ENCODE measurements at regions not wholly inside any gene's neighbourhood (a gene's known extent, or its start where the extent isn't known, plus 50 kb on each side); places are given as distances from the start of the nearest gene placed in this dataset.

DNA sequence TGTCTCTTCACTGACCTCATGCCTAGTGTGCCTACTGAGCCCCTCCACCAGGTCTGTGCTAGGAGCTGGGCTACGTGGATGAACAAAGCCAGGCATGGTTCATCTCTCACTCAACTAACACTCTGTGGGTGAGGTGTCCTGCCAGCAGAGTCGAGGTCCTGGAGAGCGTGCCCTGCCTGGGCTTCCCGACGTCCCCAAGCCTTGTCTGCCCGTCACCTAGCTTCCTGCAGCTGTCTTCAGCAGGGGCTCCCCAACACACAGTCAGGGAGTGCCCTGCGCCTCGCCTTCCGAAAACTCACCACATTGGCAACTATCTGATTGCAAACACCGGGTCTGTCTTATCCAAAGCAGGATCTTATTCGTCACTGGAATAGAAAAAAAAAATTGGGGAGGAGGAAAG, 167.5 kb upstream of the ZC3H12A start:
- H3K36me3 ChIP-seq (ENCODE audit: control insufficient read depth in 4 of 4, insufficient read depth in 4 of 4, low read length in 4 of 4): no peaks in the 10 kb centered on the region
- peaks cover 0 to 15% (median 0%) of the 10 kb centered on the region in 3 donors for H3K27me3 ChIP-seq (ENCODE audit: control insufficient read depth in 3 of 3, insufficient read depth in 3 of 3, low read length in 2 of 3)
- peaks cover 0 to 3% (median 0%) of the 10 kb centered on the region in 4 donors for H3K9me3 ChIP-seq (ENCODE audit: control insufficient read depth in 4 of 4, insufficient read depth in 3 of 4, low read length in 3 of 4)
- DNase-seq (no peak), ATAC-seq (ENCODE audit: insufficient read depth, low FRiP score) (no peak)
- H3K27ac ChIP-seq (ENCODE audit: low read depth in 1 of 2, low read length in 1 of 2): no peak overlapping the region
- 83 to 88% methylated on average over 11 of the region's 11 CpGs for WGBS, 2 donors
- no peaks in the 10 kb centered on the region for H3K4me1 ChIP-seq (ENCODE audit: control insufficient read depth in 5 of 5, insufficient read depth in 5 of 5, low read length in 5 of 5)
- no peak overlapping the region for H3K4me3 ChIP-seq
- H3K9ac ChIP-seq (ENCODE audit: insufficient read depth in 1 of 2, low read length in 2 of 2): no peak overlapping the region
- TF ChIP-seq, protein P1, sequence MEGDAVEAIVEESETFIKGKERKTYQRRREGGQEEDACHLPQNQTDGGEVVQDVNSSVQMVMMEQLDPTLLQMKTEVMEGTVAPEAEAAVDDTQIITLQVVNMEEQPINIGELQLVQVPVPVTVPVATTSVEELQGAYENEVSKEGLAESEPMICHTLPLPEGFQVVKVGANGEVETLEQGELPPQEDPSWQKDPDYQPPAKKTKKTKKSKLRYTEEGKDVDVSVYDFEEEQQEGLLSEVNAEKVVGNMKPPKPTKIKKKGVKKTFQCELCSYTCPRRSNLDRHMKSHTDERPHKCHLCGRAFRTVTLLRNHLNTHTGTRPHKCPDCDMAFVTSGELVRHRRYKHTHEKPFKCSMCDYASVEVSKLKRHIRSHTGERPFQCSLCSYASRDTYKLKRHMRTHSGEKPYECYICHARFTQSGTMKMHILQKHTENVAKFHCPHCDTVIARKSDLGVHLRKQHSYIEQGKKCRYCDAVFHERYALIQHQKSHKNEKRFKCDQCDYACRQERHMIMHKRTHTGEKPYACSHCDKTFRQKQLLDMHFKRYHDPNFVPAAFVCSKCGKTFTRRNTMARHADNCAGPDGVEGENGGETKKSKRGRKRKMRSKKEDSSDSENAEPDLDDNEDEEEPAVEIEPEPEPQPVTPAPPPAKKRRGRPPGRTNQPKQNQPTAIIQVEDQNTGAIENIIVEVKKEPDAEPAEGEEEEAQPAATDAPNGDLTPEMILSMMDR (IDR thresholded peaks at IDR 0.05; ENCODE audit: control extremely low read depth, extremely low read depth): no peak

DNA sequence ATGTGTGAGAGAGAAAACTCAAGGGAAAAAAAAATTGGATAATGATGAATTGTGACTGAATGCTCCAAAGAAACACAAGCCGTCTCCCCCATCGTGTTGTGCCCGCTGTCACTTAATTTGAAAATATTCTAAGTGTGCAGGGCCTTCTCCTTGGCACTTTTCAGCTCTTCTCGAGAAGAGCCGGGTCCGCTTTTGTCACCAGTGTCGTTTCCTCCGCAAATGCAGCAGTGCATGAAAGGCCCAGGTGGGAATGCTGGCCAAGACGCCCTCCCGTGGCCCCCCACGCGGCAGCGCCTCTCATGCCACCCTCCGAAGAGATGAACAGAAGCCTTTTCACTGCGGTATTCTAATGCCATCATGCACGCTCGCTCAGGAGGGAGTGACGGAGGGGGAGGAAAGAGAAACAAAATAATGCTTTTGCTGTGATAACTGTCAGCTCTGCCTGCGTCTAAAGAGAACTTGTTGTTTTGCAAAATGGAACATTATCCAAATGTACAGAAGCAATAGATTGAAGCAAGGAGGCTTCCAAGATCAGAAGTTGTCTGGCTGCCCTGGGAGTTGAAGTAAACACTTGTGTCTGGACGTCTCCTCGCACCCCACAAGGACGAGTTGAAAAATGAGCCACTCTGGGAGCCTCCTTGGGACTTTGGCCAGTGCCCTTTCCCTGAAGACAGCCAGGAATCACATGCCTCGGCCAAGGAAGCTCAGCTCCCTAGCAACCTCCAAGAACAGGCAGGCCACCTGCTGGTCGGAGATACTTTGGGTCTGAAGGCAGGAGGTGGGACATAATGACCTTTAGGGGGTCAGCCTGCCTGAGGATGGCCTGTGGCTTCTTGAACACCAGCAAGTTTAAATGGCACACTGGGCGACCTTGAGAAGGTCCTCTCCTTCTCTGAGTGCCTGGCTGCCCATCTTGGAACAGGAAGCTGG, 166.1 kb upstream of the ZC3H12A start:
- Histone ChIP-seq H3K27ac (ENCODE audit: low read depth in 1 of 2, low read length in 1 of 2) (no peak overlapping the region), H3K27me3 (ENCODE audit: control insufficient read depth in 3 of 3, insufficient read depth in 3 of 3, low read length in 2 of 3) (peaks cover 0 to 15% (median 0%) of the 10 kb centered on the region in 3 donors), H3K36me3 (ENCODE audit: control insufficient read depth in 4 of 4, insufficient read depth in 4 of 4, low read length in 4 of 4) (no peaks in the 10 kb centered on the region), H3K9ac (ENCODE audit: insufficient read depth in 1 of 2, low read length in 2 of 2) (no peak overlapping the region), H3K4me1 (ENCODE audit: control insufficient read depth in 5 of 5, insufficient read depth in 5 of 5, low read length in 5 of 5) (no peaks in the 10 kb centered on the region), H3K4me3 (no peak overlapping the region), H3K9me3 (ENCODE audit: control insufficient read depth in 4 of 4, insufficient read depth in 3 of 4, low read length in 3 of 4) (peaks cover 0 to 3% (median 0%) of the 10 kb centered on the region in 4 donors)
- no peak for DNase-seq
- 65 to 71% methylated on average over 25 of the region's 25 CpGs for WGBS, 2 donors
- no peak for ATAC-seq (ENCODE audit: insufficient read depth, low FRiP score)
- TF ChIP-seq, protein P1 (IDR thresholded peaks at IDR 0.05; ENCODE audit: control extremely low read depth, extremely low read depth): no peak

DNA sequence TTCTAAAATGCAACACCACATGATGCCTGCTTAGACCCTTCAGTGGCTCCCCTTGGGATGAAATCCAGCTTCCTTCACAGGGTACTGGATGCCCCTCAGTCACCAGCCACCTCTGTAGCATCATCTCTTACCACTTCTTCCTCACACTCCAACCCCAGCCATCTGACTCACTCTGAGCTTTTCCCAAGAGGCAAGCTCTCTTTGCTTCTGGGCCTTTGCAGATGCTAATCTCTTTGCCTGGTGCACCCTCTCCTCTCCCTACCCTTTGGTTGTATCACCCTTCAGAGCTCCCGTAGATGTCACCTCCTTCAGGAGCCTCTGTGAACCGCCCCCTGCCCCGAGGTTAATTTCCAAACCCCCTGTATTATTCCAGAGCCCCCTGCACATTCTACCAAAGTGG, 164.8 kb upstream of the ZC3H12A start:
- H3K9ac ChIP-seq (ENCODE audit: insufficient read depth in 1 of 2, low read length in 2 of 2): no peak overlapping the region
- TF ChIP-seq, protein P1 (IDR thresholded peaks at IDR 0.05; ENCODE audit: control extremely low read depth, extremely low read depth): no peak
- H3K27me3 ChIP-seq (ENCODE audit: control insufficient read depth in 3 of 3, insufficient read depth in 3 of 3, low read length in 2 of 3): peaks cover 0 to 28% (median 7%) of the 10 kb centered on the region in 3 donors
- ATAC-seq (ENCODE audit: insufficient read depth, low FRiP score) (no peak), DNase-seq (no peak)
- H3K36me3 ChIP-seq (ENCODE audit: control insufficient read depth in 4 of 4, insufficient read depth in 4 of 4, low read length in 4 of 4): no peaks in the 10 kb centered on the region
- no peak overlapping the region for H3K27ac ChIP-seq (ENCODE audit: low read depth in 1 of 2, low read length in 1 of 2)
- WGBS, 2 donors: 75 to 76% methylated on average over 3 of the region's 3 CpGs
- peaks cover 0 to 3% (median 0%) of the 10 kb centered on the region in 4 donors for H3K9me3 ChIP-seq (ENCODE audit: control insufficient read depth in 4 of 4, insufficient read depth in 3 of 4, low read length in 3 of 4)
- H3K4me3 ChIP-seq: no peak overlapping the region
- no peaks in the 10 kb centered on the region for H3K4me1 ChIP-seq (ENCODE audit: control insufficient read depth in 5 of 5, insufficient read depth in 5 of 5, low read length in 5 of 5)

Data from lung (tissue), 11 donors.